ENCODE measurements at regions not wholly inside any gene's neighbourhood (a gene's known extent, or its start where the extent isn't known, plus 50 kb on each side); places are given as distances from the start of the nearest gene placed in this dataset.

- H3K4me3 ChIP-seq (replicated peaks in 1 of 2; ENCODE audit: low read depth in 2 of 2, low read length in 2 of 2): no peak overlapping the region
- DNase-seq (ENCODE audit: low read depth in 2 of 2): no peak
- no peak for TF ChIP-seq CTCF (IDR thresholded peaks at IDR 0.05; ENCODE audit: low read depth, low read length)
Observed at GRCh38 chr10:10727812-10728211, 289.9 kb upstream of the CELF2 start.

- H3K4me3 ChIP-seq (replicated peaks in 1 of 2; ENCODE audit: low read depth in 2 of 2, low read length in 2 of 2): no peak overlapping the region
- no peak for DNase-seq (ENCODE audit: low read depth in 2 of 2)
- no peak for TF ChIP-seq CTCF (IDR thresholded peaks at IDR 0.05; ENCODE audit: low read depth, low read length)
Observed at GRCh38 chr10:10730471-10731043, 287.1 kb upstream of the CELF2 start.

GRCh38 chr10:10731366-10731765 is 286.3 kb upstream of the CELF2 start:
- H3K4me3 ChIP-seq (replicated peaks in 1 of 2; ENCODE audit: low read depth in 2 of 2, low read length in 2 of 2): no peak overlapping the region
- no peak for TF ChIP-seq CTCF (IDR thresholded peaks at IDR 0.05; ENCODE audit: low read depth, low read length)
- DNase-seq (ENCODE audit: low read depth in 2 of 2): no peak

GRCh38 chr10:10734356-10735064 is 283.2 kb upstream of the CELF2 start:
- no peak overlapping the region for H3K4me3 ChIP-seq (replicated peaks in 1 of 2; ENCODE audit: low read depth in 2 of 2, low read length in 2 of 2)
- DNase-seq (ENCODE audit: low read depth in 2 of 2): no peak
- no peak for TF ChIP-seq CTCF (IDR thresholded peaks at IDR 0.05; ENCODE audit: low read depth, low read length)

GRCh38 chr10:10745291-10745690 is 272.4 kb upstream of the CELF2 start:
- DNase-seq (ENCODE audit: low read depth in 2 of 2): no peak
- H3K4me3 ChIP-seq (replicated peaks in 1 of 2; ENCODE audit: low read depth in 2 of 2, low read length in 2 of 2): no peak overlapping the region
- no peak for TF ChIP-seq CTCF (IDR thresholded peaks at IDR 0.05; ENCODE audit: low read depth, low read length)

GRCh38 chr10:10755490-10755889 is 262.2 kb upstream of the CELF2 start:
- no peak for TF ChIP-seq CTCF (IDR thresholded peaks at IDR 0.05; ENCODE audit: low read depth, low read length)
- no peak for DNase-seq (ENCODE audit: low read depth in 2 of 2)
- H3K4me3 ChIP-seq (replicated peaks in 1 of 2; ENCODE audit: low read depth in 2 of 2, low read length in 2 of 2): no peak overlapping the region
